HG03469 (cell line): ENCODE measurements at regions not wholly inside any gene's neighbourhood (a gene's known extent, or its start where the extent isn't known, plus 50 kb on each side); places are given as distances from the start of the nearest gene placed in this dataset.
"Not testable (repeated sequence)": the region's sequence is repeated elsewhere in the genome, so short reads cannot be mapped to it uniquely, and the experiment has no call there.

Experiments
- ATAC-seq: cut with Tn5 transposase; IDR thresholded peaks from one replicate; pipeline ENCODE4 v1.9.1; 2021; ENCODE audit warnings: mild to moderate bottlenecking, moderate library complexity, moderate number of reproducible peaks; ENCODE audit not compliant: unreplicated experiment

GRCh38 chr4:53959343-53960120, 104.9 kb downstream of the CHIC2 start:
- no peak for ATAC-seq

GRCh38 chr4:53956454-53956853, 108.0 kb downstream of the CHIC2 start:
- ATAC-seq = no peak

GRCh38 chr4:53956053-53956452, 108.4 kb downstream of the CHIC2 start:
- ATAC-seq = no peak

- ATAC-seq = no peak
Measured at GRCh38 chr4:53951414-53951813, 113.0 kb downstream of the CHIC2 start.

- ATAC-seq = no peak
Measured at GRCh38 chr4:53943345-53944085, 120.9 kb downstream of the CHIC2 start.

- no peak for ATAC-seq
Measured at GRCh38 chr4:53942712-53943111, 121.7 kb downstream of the CHIC2 start.

- no peak for ATAC-seq
Measured at GRCh38 chr4:53941331-53941730, 123.1 kb downstream of the CHIC2 start.

- ATAC-seq = not testable (repeated sequence)
Measured at GRCh38 chr4:53939892-53940291, 124.5 kb downstream of the CHIC2 start.

- no peak for ATAC-seq
Measured at GRCh38 chr4:53937918-53938317, 126.5 kb downstream of the CHIC2 start.

GRCh38 chr4:53937327-53937726, 127.1 kb downstream of the CHIC2 start:
- ATAC-seq = no peak

- ATAC-seq = no peak
Measured at GRCh38 chr4:53935780-53936179, 128.6 kb downstream of the CHIC2 start.

GRCh38 chr4:53932796-53933610, 131.4 kb downstream of the CHIC2 start:
- no peak for ATAC-seq

- ATAC-seq = no peak
Measured at GRCh38 chr4:53931461-53931961, 132.9 kb downstream of the CHIC2 start.

- ATAC-seq = no peak
Measured at GRCh38 chr4:53929955-53930798, 134.2 kb downstream of the CHIC2 start.

- no peak for ATAC-seq
Measured at GRCh38 chr4:53929311-53929710, 135.1 kb downstream of the CHIC2 start.

GRCh38 chr4:53928825-53929224, 135.6 kb downstream of the CHIC2 start:
- no peak for ATAC-seq

- no peak for ATAC-seq
Measured at GRCh38 chr4:53925050-53925605, 139.3 kb downstream of the CHIC2 start.

GRCh38 chr4:53924333-53925049, 139.9 kb downstream of the CHIC2 start:
- ATAC-seq = no peak

GRCh38 chr4:53923921-53924320, 140.5 kb downstream of the CHIC2 start:
- no peak for ATAC-seq
